Globus pallidus (tissue), 1 donor: ENCODE measurements at regions not wholly inside any gene's neighbourhood (a gene's known extent, or its start where the extent isn't known, plus 50 kb on each side); places are given as distances from the start of the nearest gene placed in this dataset.

Source experiments
- DNase-seq: peaks from one replicate; pipeline ENCODE4 v3.0.0-alpha.2; 2015; ENCODE audit warnings: low spot score

DNA sequence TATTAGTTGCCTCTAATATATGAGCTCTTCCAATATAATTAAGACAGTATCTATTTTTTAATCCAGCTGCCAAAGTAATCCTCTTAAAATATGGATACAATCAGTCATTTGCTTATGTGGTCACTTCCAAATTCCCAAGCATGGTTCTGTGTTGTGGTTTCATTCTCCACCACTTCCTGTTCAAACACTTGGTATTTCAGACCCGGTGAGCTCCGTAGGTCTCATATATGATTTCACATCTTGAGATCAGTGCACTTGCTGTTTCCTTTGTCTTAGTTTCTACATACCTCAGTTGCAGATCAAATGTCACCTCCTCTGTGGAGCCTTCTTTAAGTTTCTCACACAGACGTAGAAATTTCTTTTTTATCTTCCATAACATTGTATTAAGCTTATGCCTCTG, 254.2 kb downstream of the KCNS3 start:
- no peak for DNase-seq

DNA sequence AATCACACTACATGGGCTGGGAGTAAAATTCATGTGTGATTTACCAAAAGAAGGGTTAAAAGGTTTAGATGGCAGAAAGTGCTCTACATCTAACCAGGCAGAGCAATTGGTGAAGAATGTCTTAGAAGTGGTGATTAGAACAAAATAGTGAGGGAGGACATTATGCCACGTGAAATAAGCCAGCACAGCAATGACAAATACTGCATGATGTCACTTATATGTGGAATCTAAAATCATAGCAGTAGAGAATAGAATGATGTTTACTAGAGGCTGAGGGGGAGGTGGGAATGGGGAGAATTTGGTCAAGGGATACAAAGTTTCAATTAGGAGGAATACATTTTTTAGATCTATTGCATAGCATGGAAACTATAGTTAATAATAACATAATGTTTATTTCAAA, 253.3 kb downstream of the KCNS3 start:
- no peak for DNase-seq

DNA sequence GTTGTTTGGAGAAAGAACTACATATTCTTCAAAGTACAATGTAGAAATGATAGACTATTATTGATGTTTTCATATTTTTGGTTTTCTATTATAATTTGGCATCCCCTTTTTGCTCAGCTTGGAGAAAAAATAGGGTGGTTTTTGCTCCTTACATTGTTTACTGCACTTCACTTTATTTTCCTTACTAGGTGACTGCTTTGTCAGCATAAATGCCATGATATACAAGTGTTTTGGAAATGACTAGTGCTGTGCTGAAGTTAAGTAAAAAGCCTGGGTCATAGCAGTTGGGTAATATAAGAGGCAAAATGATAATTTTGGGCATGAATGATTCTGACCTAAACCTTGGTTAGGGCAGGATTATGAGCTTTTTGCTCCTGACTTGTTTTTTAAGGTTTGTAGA, 250.9 kb downstream of the KCNS3 start:
- no peak for DNase-seq

DNA sequence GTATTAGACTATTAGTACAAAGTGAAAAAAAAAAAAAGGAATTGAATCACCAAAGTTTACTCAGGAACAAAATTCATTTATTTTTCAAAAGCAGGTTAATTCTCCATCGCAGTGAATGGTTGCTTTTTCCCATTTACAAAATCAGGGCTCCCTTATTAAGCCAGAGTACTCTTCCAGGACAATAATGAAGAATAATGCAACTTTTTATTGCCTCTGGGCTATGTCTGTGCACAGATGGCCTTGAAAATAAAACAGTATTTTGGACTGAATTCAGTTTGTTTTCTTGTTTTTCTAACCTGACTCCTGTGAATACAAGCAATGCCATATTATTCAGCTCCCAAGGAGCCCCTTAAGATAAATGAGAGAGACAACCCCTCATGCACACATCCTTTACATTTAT, 246.8 kb downstream of the KCNS3 start:
- no peak for DNase-seq

DNA sequence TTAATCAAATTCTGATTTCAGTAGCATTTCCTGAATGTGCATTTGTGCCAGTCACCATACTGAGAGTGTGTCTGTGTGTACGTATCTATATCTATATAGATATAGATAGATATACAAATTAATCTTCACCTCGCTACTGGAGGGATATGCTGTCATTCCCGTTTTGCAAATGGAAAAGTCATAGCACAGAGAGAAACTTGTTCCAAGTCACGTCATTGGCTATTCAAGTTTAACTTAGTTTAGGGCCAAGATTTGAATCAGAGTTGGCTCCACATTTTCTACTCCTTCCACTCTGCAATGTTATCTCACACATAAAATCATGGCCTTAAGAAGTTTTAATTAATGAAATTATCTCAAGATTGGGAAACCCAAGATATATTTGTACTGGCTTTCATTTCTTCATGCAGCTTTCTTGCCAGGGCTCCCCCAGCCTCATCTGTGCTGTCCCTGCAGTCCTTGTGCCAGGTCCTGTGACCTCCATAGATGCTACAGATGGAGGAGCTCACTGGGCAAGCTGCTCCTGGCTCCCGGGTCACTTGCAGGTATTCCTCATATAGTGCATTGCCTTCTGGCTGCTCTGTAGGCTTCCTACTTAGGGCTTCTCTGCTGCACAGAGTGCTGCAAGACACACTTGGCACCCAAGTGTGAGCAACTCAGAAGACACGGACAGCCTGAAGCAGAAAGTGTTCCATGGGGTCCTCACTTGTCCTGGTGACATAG, 245.8 kb downstream of the KCNS3 start:
- no peak for DNase-seq

DNA sequence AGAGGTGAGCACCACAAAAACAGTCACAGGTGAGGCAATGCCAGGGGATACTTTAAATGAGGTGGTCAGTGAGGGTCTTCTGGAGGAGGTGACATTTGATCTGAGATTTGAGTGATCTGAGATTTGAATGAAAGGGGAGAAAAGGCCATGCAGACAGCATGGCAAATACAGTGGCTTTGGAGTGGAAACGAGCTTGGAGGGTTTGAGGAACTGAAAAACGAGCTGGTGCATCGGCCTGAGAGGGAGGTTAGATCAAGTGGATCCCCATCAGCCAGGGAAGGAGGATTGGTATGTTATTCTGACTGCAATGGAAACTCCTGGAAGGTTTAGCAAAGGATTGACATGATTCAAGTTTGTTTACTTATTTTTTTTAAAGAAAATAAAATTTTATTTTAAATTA, 245.1 kb downstream of the KCNS3 start:
- no peak for DNase-seq

DNA sequence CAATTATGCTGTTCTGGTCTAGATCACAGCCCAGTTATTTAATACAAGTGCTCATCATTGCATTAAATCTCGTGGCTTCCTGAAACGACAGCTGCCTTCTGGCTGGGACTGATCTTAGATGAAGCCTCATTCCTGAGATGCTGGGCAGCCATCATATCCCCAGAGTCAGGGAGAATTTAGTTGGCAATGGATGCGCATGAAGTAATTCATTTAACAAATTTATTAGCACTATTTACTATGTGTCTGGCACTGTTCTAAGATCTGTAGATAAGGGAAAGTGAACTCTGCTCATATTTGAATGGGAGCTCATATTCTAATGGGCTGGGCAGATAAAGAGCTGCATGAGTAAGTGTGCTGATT, 244.7 kb downstream of the KCNS3 start:
- DNase-seq, result no peak

DNA sequence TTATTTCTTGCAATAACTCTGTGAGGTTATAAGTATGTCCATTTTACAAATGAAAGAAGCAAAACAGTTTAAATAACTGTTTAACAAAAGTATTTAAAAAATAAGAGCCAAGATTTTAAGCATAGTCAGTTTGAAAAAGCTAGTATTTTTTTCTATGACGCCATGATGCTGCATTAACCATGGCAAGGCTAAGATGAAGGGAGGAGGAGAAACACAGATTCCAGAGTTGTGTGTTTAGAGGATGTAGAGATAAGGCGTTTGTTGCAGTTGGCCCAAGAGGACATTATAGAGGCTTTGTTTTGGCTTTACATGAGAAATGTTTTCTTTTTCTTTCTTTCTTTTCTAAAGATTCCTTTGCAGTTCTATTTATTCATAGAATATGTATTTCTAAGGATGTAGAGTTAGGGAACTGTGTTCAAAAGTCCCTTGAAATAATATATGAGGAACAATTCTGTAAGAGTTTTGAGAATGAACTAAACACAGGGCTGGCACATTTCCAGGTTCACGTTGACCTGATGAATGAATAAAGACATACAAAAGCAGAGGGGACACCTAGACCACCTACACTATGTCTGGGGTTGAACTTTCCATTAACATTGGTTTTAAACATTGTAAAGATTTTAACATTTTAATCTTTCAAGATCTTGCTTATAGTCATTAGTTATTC, 244.2 kb downstream of the KCNS3 start:
- DNase-seq, result no peak

DNA sequence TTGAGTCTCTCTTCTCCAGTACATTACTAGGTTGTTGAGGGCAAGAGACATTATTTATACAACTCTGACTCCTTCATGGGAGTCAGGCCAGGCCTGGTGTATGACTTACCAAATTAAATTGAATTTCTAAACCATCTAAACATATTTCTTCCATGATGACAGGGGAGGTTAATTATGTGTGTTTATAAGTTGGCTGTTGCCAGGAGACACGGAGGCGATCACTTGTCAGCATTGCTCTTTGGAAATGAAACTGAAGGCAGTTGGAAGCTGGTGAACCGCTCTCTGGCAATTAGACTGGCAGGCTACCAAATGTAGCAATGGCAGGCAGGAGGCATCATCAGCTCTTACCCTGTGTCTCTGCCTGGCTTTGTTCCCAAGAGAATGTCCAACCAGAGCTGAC, 241.4 kb downstream of the KCNS3 start:
- DNase-seq, result no peak

DNA sequence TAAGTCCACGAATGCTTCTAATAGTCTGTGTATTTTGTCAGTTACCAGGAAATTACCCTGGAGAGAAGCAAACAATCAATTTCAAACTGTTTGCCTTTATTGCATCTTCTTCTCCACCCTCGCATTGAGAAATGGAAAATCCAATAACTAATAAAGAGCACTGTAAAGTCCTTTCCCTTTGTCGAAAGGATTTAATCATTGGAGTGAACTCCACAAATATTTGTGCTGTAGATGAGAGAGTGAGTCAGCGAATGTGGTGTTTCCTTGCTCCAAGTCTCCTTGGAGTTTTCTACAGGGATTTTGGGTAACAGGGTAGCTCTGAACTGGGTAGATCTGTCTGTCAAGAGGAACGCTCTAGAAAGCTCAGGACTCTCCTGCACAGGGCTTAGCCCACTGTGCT, 240.2 kb downstream of the KCNS3 start:
- no peak for DNase-seq

DNA sequence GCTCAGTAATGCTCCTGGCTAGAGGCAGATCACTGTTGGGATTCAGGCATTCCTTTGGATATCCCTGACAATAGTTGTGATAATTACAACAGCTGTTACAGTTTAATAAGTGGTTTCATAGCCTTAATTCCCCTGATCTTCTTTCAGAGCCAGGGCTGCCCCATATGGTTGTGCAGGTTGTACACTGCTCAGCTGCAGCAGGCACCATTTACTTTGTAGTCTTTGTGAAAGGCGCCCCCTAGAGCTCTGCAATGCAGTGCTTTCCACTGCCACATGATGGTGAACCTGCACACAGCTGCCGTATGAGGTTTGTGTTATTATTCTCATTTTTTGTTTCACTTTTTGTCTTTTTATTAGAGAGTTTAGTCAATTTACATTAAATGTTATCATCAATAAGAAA, 239.1 kb downstream of the KCNS3 start:
- no peak for DNase-seq

DNA sequence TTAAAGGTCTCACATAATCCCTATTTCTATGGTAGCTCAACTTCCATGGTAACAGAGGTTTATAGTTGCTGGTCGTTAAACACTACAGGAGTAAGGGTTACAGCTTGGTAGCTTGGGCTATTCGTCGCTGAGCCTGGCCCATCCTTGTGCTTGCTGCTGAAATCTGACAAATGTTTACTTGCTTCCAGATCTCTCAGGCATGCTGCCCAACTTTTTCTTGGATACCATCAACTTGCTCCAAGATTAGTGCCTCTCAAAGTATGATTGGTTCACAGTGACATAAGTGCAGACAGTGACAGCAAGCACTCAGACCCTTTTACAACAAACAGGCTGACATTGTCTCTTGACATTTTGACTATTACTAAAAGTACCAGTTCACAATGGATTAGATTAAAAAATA, 231.8 kb downstream of the KCNS3 start:
- DNase-seq, result no peak

DNA sequence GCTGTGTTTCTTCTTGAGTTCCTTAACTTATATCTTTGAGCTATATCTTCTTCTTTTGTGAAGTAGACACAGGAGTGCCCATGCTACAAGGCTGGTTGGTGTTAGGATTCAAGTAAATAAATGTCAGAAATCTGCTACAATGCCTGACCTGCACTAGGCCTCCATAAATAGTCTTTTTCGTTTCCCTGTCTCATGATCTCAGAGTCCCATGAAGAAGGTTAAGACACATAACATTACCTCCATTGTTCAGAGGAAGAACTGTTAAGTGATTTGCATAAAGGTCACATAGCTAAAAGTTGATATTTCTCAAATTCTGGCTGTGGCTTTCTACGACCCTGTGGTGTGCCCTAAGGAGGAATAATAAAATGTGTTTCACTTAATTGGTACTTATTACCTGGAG, 228.4 kb downstream of the KCNS3 start:
- no peak for DNase-seq

DNA sequence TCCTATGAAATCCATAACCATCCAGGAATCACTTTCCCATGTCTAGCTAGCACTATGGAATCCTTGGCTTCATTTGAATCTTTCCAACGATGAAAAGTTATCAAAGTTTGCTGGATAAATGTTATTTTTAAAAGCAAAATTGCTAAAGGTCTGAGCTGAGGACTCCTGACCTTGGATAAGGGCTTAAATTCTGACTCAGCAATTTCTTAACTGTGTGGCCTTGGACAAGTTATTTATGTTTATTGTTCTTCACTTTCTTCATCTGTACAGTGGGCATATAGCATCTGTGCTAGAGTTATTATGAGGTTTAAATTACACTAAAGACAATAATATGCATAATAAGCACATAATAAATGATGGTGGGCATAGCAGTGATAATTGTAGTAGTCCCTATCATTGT, 227.5 kb downstream of the KCNS3 start:
- DNase-seq, result no peak

DNA sequence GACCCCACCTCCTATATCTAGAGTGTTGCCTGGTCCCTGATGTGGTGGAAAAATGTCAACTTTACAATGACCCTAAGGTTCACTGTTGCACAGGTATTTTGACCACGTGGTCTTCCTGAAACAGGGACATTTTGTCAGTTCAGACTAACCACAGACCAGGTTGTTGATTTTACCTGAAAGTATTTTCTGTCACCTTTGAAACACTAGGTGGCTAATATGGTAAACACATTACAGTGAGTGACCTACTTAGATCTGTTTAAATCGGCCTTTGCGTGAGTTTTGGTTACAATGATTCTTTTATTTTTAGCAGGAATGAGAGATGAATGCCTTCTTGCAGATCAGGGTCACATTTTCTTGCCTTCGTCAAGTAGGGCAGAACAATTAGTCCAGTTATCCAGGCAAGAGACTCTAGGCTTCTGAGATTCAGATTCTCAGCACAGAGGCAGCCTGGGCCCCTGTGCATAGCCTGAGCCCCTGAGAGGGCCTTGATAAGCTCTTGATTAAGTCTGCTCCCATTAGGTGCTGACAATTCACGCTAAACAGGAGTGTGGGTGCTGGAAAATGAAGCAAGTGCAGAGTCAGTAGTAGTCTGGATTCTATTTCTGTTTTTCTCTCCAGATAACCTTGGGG, 226.2 kb downstream of the KCNS3 start:
- DNase-seq, result no peak

DNA sequence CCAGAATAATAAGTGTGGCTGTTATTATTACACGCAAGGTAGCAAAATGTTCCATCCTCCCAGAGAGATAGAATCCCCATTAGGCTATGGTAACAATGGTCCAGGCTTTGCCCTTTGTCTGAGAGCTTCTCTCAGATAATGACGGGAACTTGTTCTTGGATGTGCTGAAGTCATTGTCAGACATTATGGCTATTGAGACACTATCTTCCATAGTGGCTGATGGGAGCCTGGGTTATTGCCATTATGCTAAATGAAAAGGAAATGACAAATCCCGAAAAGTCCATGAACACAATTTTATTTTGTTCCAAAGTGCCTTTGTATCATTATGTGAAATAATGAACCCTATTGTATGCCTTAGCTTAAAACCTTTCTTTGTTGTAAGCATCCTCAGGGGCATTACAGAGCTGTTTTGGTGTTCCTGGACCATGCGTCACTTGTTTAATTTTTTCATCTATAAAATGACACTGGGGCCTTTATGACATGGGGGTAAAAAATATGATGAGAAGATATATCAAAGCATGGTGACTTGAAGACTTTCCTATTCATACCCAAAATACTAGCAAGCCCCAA, 218.5 kb downstream of the KCNS3 start:
- DNase-seq, result peak; percentile 59

DNA sequence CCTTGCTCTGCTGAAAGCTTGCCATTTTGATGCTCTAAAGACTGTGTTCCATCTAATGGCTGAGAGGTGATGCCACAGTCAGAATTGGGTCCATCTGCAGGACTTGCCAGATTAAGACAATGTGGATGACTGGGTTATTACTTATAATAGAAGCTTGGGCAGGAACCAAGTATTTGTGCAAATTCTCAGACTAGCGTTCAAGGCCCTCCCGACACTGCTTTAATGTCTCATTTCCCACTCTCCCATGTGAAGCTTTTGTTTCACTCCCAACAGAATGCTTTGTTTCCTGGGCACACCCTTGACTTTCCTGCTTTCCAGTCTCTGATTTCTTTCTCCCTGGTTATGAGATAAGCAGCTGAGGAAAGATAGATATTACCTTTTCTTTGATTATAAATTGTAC, 215.8 kb downstream of the KCNS3 start:
- DNase-seq, result no peak

DNA sequence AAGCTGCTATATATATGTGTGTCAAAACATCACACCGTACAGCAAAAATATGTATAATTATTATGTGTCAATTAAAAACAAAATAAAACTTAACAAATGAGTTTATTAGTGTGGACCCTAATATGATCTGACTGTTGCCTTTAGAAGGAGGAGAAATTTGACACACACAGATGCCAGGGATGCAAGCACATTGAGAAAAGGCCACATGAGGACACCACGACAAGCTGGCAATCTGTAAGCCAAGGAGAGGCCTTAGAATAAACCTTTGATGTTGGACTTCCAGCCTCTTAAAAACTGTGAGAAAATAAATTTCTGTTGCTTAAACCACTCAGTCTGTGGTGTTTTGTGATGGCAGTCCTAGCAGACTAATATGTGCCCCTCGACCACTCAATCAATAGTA, 214.7 kb downstream of the KCNS3 start:
- DNase-seq, result no peak

DNA sequence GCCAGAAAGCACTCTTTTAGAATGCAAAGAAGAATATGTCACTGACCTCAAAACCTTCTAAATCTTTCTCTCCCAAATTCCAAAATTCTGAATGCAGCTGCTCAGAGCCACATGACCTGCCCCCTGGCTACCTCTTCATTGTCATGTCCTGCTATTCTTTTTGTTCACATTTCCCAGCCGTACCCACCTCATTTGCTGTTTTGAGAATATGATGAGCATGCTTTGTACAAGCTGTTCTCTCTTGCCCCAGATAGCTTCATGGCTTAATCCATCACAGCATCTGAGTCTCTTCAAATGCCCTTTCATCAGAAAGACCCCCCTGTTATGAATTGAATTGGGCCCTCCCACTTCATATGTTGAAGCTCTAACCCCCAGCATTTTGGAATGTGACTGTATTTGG, 214.3 kb downstream of the KCNS3 start:
- no peak for DNase-seq

DNA sequence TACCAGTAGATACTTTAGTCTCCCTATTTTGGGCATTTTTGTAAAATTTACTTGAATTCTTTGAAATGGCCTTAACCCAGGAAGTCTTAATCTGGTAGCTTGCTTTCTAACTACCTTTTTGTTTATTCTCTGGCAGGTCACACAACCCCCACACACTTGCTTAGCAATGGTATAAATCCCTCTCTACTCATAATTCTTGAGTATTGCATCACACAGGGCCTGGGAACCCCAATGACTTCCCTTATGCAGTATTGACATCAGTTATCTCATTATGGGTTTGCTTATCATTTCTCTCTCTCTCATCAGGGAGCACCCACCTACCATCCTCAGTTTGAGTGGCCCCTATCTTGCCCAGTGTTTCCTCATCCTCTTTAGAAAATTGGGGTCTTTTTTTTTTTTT, 207.1 kb downstream of the KCNS3 start:
- DNase-seq, result no peak

DNA sequence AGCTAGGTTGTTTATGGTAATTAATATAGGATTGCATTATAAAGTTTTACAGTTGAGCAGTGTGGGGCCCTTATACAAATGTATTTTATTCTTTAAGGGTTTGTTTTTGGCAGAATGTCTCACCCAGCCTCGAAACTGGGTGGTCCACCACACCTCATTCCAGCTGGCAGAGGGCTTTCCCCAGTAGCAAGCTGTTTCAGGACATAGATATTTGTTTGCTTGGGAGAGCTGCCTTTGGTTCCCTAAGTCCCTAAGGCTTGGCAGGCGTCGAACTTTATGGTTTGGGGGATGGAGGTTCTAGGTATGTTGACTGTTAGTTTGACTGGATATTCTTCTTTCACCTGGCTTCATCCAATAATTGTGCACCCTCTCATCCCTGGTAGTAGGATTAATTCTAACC, 205.9 kb downstream of the KCNS3 start:
- DNase-seq, result no peak

DNA sequence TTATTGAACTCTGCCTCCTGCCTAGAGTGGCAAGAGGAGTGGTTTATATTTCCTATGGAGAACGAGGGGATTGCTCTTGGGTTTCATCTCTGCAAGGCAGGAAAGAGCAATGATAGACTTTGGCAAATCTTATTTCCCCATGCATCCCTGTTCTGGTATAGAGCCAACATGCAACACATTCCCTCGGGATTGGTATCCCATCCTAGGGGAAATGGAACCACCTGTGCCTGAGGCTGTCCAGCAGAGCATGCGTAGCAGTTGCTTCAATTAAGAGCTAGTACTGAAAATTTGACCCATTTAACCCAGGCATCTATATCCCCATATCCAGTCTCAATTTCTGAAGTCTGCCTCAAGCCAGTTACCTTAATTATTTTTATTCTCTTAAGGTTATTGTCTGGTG, 205.3 kb downstream of the KCNS3 start:
- no peak for DNase-seq

DNA sequence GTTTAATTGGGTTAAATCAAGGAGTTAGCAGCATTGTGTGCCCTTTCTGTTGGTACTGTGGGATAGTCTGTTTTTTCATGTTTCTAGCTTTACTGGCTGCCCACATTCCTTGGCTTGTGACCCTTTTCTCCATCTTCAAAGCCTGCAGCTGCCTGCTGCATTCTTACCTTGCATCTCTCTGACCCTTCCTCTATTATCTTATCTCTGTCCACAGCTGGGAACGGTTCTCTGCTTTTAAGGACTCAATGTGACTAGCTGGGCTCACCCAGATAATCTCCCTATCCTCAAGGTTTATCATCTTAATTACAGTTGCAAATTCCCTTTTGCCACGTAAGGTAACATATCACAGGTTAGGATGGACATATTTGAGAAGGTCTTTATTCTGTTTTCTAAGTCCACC, 199.7 kb downstream of the KCNS3 start:
- no peak for DNase-seq
